H1 (cell line): ENCODE measurements at regions not wholly inside any gene's neighbourhood (a gene's known extent, or its start where the extent isn't known, plus 50 kb on each side); places are given as distances from the start of the nearest gene placed in this dataset.

Source experiments
- CTCF ChIA-PET: fragments of 300-600 bp; sonication (Branson Sonifier 250); formaldehyde crosslinking; loops from one replicate; lab custom pipeline; 2021; ENCODE audit not compliant: partially characterized antibody; lab: Charles Lee
- POLR2A ChIA-PET: fragments of 300-600 bp; sonication (Branson Sonifier 250); formaldehyde crosslinking; loops from one replicate; lab custom pipeline; 2021; ENCODE audit warnings: inconsistent platforms; ENCODE audit not compliant: partially characterized antibody; lab: Charles Lee
- DNase-seq, 2 experiments: peaks; one replicate each; pipeline versions ENCODE4 v3.0.0 to v3.0.0-alpha.2; 2010 to 2022; ENCODE audit warnings: low spot score in 2 of 2, low read depth in 1 of 2, mixed read lengths in 1 of 2
- FAIRE-seq: peaks from 2 replicates; lab custom pipeline; 2011; peaks lifted over from hg19 to GRCh38; lab: Jason Lieb, UNC
- H2AFZ ChIP-seq: 2 replicates; pipeline ENCODE4 v1.8.1; 2012; ENCODE audit warnings: low read length, inconsistent platforms
- H2AK5ac ChIP-seq: 2 replicates; pipeline ENCODE4 v1.6.1; 2013; ENCODE audit warnings: low read depth, low read length
- H2BK120ac ChIP-seq: replicated peaks from 2 replicates; pipeline ENCODE3; 2013; ENCODE audit warnings: low read depth, low read length, inconsistent platforms
- H2BK12ac ChIP-seq: 2 replicates; pipeline ENCODE4 v1.6.1; 2013; ENCODE audit warnings: low read depth, low read length
- H2BK15ac ChIP-seq: 2 replicates; pipeline ENCODE4 v1.6.1; 2013; ENCODE audit warnings: low read length
- H2BK20ac ChIP-seq: 2 replicates; pipeline ENCODE4 v1.6.1; 2013; ENCODE audit warnings: low read length
- H2BK5ac ChIP-seq: 2 replicates; pipeline ENCODE4 v1.6.1; 2013; ENCODE audit warnings: low read depth, low read length
- H3K14ac ChIP-seq: 2 replicates; pipeline ENCODE4 v1.6.1; 2013; ENCODE audit warnings: inconsistent platforms; ENCODE audit not compliant: insufficient read length
- H3K18ac ChIP-seq: 2 replicates; pipeline ENCODE4 v1.6.1; 2013; ENCODE audit warnings: low read length; ENCODE audit errors: extremely low read depth
- H3K23ac ChIP-seq: 2 replicates; pipeline ENCODE4 v1.6.1; 2013; ENCODE audit warnings: inconsistent platforms; ENCODE audit not compliant: insufficient read length
- H3K23me2 ChIP-seq: 2 replicates; pipeline ENCODE4 v1.6.1; 2013; ENCODE audit warnings: low read depth, low read length
- H3K27ac ChIP-seq: 2 replicates; pipeline ENCODE4 v1.6.1; 2011; ENCODE audit warnings: low read depth, low read length, inconsistent platforms
- H3K27me3 ChIP-seq, 4 experiments: replicated peaks in 1 of 4; 1 replicate in 1 of 4; 2 replicates in 3 of 4; pipeline versions ENCODE4 v1.6.1 to v1.8.1; 2011 to 2013; ENCODE audit warnings: low read length in 3 of 4, mild to moderate bottlenecking in 3 of 4, inconsistent platforms in 2 of 4, mixed read lengths in 2 of 4, moderate library complexity in 1 of 4; ENCODE audit not compliant: control insufficient read depth in 3 of 4, insufficient read depth in 3 of 4; ENCODE audit errors: extremely low read depth in 1 of 4
- H3K36me3 ChIP-seq, 4 experiments: 2 replicates each; pipeline versions ENCODE4 v1.6.1 to v1.8.1; 2011 to 2013; ENCODE audit warnings: mild to moderate bottlenecking in 4 of 4, low read length in 3 of 4, moderate library complexity in 2 of 4, control low read depth in 1 of 4, inconsistent platforms in 1 of 4; ENCODE audit not compliant: insufficient read depth in 4 of 4, control insufficient read depth in 2 of 4
- H3K4ac ChIP-seq: replicated peaks from 2 replicates; pipeline ENCODE3; 2013; ENCODE audit warnings: low read length, low read depth, mixed read lengths, inconsistent platforms; ENCODE audit not compliant: insufficient read length
- H3K4me1 ChIP-seq, 4 experiments: replicated peaks in 1 of 4; 1 replicate in 1 of 4; 2 replicates in 3 of 4; pipeline versions ENCODE4 v1.6.1 to v1.8.1; 2011 to 2013; ENCODE audit warnings: low read length in 3 of 4, inconsistent platforms in 2 of 4, mixed read lengths in 1 of 4; ENCODE audit not compliant: insufficient read depth in 4 of 4, control insufficient read depth in 3 of 4
- H3K4me2 ChIP-seq, 2 experiments: 2 replicates each; pipeline versions ENCODE4 v1.6.1 to v1.8.1; 2011 to 2013; ENCODE audit warnings: low read depth in 2 of 2, low read length in 2 of 2, control low read depth in 1 of 2, inconsistent platforms in 1 of 2, mild to moderate bottlenecking in 1 of 2; ENCODE audit not compliant: insufficient read depth in 1 of 2
- H3K4me3 ChIP-seq, 4 experiments: fragments of 200-600, 300-600 bp in 1 of 4; sonication (generic), shearing (Covaris generic), sonication (Bioruptor Twin) in 1 of 4; 2 replicates each; pipeline versions ENCODE4 v1.5.1 to v1.8.1; 2011 to 2016; ENCODE audit warnings: low read length in 4 of 4, low read depth in 3 of 4, control low read depth in 2 of 4, inconsistent platforms in 2 of 4, mild to moderate bottlenecking in 2 of 4, mixed read lengths in 1 of 4, moderate library complexity in 1 of 4; ENCODE audit not compliant: insufficient read depth in 2 of 4; ENCODE audit errors: extremely low read depth in 1 of 4
- H3K56ac ChIP-seq: replicated peaks from 2 replicates; pipeline ENCODE3; 2013; ENCODE audit warnings: low read depth, mild to moderate bottlenecking, mixed read lengths, low read length, inconsistent platforms; ENCODE audit not compliant: insufficient read length
- H3K79me1 ChIP-seq: 2 replicates; pipeline ENCODE4 v1.6.1; 2013; ENCODE audit warnings: low read depth, low read length, control low read depth
- H3K79me2 ChIP-seq, 2 experiments: 2 replicates each; pipeline versions ENCODE4 v1.6.1 to v1.8.1; 2012 to 2013; ENCODE audit warnings: low read length in 2 of 2, mild to moderate bottlenecking in 2 of 2, inconsistent platforms in 1 of 2; ENCODE audit not compliant: insufficient read depth in 2 of 2, control insufficient read depth in 1 of 2
- H3K9ac ChIP-seq, 4 experiments: replicated peaks in 1 of 4; 1 replicate in 1 of 4; 2 replicates in 3 of 4; pipeline versions ENCODE4 v1.6.1 to v1.8.1; 2011 to 2013; ENCODE audit warnings: low read depth in 3 of 4, low read length in 3 of 4, control low read depth in 2 of 4, mild to moderate bottlenecking in 2 of 4, moderate library complexity in 2 of 4, inconsistent platforms in 1 of 4; ENCODE audit errors: extremely low read depth in 1 of 4
- H3K9me3 ChIP-seq, 2 experiments: 2 replicates each; pipeline versions ENCODE4 v1.6.1 to v1.8.1; 2012 to 2013; ENCODE audit warnings: mild to moderate bottlenecking in 2 of 2, moderate library complexity in 2 of 2, control low read depth in 1 of 2, inconsistent platforms in 1 of 2, low read depth in 1 of 2, low read length in 1 of 2, mixed read lengths in 1 of 2; ENCODE audit not compliant: insufficient read depth in 2 of 2
- H4K20me1 ChIP-seq, 2 experiments: replicated peaks in 1 of 2; 2 replicates each; pipeline versions ENCODE3 to v1.8.1; 2011 to 2013; ENCODE audit warnings: inconsistent platforms in 2 of 2, low read length in 2 of 2, mild to moderate bottlenecking in 1 of 2; ENCODE audit not compliant: insufficient read depth in 2 of 2, control insufficient read depth in 1 of 2
- H4K5ac ChIP-seq: 2 replicates; pipeline ENCODE4 v1.6.1; 2013; ENCODE audit warnings: low read length, low read depth, mixed read lengths, inconsistent platforms; ENCODE audit not compliant: insufficient read length
- H4K8ac ChIP-seq: 2 replicates; pipeline ENCODE4 v1.8.0; 2013; ENCODE audit warnings: mild to moderate bottlenecking, moderate library complexity, low read length, inconsistent platforms; ENCODE audit not compliant: insufficient read depth; ENCODE audit errors: extremely low read depth
- H4K91ac ChIP-seq: replicated peaks from 2 replicates; pipeline ENCODE3; 2013; ENCODE audit warnings: low read length, mixed read lengths, inconsistent platforms; ENCODE audit not compliant: insufficient read length
- BRCA1 ChIP-seq: IDR thresholded peaks from 2 replicates; pipeline ENCODE4 v1.6.1; 2012; ENCODE audit warnings: low read depth, low read length, improper control_type of control experiment
- GABPA ChIP-seq: IDR thresholded peaks from 2 replicates; pipeline ENCODE4 v1.6.1; 2011; ENCODE audit warnings: mild to moderate bottlenecking, low read length, moderate library complexity, borderline replicate concordance; ENCODE audit not compliant: insufficient read depth
- KDM1A ChIP-seq: fragments of 200-600, 300-600 bp; sonication (generic); IDR thresholded peaks from 2 replicates; pipeline ENCODE4 v1.7.1; 2016; ENCODE audit warnings: mild to moderate bottlenecking, low read length, borderline replicate concordance
- RBBP5 ChIP-seq: IDR thresholded peaks from 2 replicates; pipeline ENCODE4 v1.7.1; 2012; ENCODE audit warnings: low read depth, mild to moderate bottlenecking, inconsistent platforms, low read length, moderate library complexity, borderline replicate concordance
- WGBS, 2 experiments: shearing (Covaris generic) in 1 of 2; methylation state at CpG; one replicate each; pipeline versions ENCODE4 v1.1.6 to v1.1.7; 2013 to 2015; ENCODE audit warnings: low lambda C conversion rate in 2 of 2, mixed read lengths in 2 of 2, inconsistent platforms in 1 of 2, low coverage in 1 of 2, missing lambda C conversion rate in 1 of 2; ENCODE audit not compliant: insufficient replicate concordance in 2 of 2, insufficient coverage in 1 of 2, insufficient read length in 1 of 2; ENCODE audit errors: extremely low coverage in 1 of 2, missing lambda C conversion rate in 1 of 2; 5-methylcytosine and 5-hydroxymethylcytosine counted together

DNA sequence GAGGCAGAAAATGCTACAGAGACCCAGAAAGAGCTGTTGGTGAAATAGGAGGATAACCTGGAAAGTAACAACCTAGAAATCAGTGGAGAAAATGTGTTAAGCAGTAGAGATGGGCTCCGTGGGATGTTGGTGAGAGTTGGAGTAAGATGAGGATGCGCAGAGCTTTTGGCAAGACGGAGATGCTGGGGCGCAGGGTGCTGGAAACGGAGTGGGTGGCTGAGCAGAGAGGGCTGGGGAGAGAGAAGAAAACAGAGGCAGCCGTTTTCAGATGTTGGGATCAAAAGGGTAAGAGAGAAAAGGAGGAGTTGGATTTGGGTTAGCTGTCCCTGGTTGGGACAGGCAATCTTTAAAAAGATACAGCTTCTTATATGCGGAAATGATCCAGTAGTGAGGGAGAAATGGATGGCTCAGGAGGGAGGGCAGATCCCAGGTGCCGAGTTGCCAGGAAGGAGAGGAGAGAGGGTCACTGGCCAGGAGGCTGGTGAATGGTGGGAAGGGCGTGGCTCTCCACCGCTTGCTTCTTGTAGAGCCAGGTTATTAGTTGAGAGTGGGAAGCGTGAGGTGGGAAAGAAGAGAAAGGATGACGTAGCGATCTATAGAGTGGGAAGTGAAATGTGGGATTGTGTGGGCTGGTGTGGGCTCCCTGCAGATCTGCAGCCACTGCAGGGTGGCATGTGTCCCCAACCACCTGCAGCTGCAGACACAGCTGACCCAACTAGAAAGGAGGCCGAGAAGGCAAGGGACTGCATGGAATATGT is 182.2 kb upstream of the SVIL start:
- no peak overlapping the region for H2BK20ac ChIP-seq
- H3K4ac ChIP-seq, result no peak overlapping the region
- H4K8ac ChIP-seq, result no peak overlapping the region

More for the DNA sequence above, 182.2 kb upstream of the SVIL start:
- Histone ChIP-seq H4K5ac (no peak overlapping the region), H2AK5ac (no peak overlapping the region), H3K79me1 (no peaks in the 10 kb centered on the region), H3K4me1 (no peaks in the 10 kb centered on the region), H2BK120ac (no peak overlapping the region), H3K36me3 (no peaks in the 10 kb centered on the region), H3K9ac (no peak overlapping the region), H2BK15ac (no peak overlapping the region), H3K4me2 (no peak overlapping the region), H4K91ac (no peak overlapping the region), H3K4me3 (no peak overlapping the region), H2BK12ac (no peak overlapping the region), H3K9me3 (no peaks in the 10 kb centered on the region), H2BK5ac (no peak overlapping the region), H4K20me1 (no peaks in the 10 kb centered on the region), H3K27me3 (no peaks in the 10 kb centered on the region), H3K18ac (no peak overlapping the region; the same call in 1 of the 2 replicates), H3K23me2 (no peaks in the 10 kb centered on the region; the same call in 1 of the 2 replicates), H3K23ac (no peak overlapping the region), H3K27ac (no peak overlapping the region), H3K56ac (no peak overlapping the region), H3K79me2 (no peaks in the 10 kb centered on the region), H3K14ac (no peak overlapping the region), H2AFZ (no peak overlapping the region)
- FAIRE-seq (no peak), DNase-seq (no peak)
- CTCF ChIA-PET, result interaction anchor here (1.0 kb wide), 1 partner anchor 8 kb away, joined by 4 read pairs; no protein-coding TSS in a partner anchor
- POLR2A ChIA-PET, result no interaction called here
- no peak for TF ChIP-seq GABPA
- no peak for TF ChIP-seq KDM1A
- TF ChIP-seq RBBP5, result no peak
- no peak for TF ChIP-seq BRCA1
- WGBS, 2 experiments, result 90 to 100% methylated on average over 3 to 14 of the region's 14 CpGs
